ENCODE measurements at regions not wholly inside any gene's neighbourhood (a gene's known extent, or its start where the extent isn't known, plus 50 kb on each side); places are given as distances from the start of the nearest gene placed in this dataset.

DNA sequence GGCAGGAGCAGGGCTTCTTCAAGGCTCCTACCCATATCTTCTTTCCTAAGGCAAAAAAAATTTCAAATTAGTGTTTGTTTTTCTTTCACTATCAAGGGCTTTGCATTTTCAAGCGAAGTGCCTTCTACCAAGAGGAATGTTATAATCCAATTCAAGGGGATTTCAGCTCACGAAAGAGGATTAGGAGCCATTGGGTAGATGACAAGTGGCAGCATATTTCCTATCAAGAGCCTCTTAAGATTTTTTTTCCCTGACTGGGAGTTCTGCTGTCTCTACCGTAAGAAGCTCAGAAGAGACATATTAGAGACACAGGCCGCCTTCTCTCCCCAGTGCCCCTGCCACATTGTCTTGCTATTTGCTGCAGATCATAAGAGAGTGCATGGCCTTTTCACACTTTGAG is 55.9 kb upstream of the BMAL1 start:
- DNase-seq (ENCODE audit: low spot score), result no peak

DNA sequence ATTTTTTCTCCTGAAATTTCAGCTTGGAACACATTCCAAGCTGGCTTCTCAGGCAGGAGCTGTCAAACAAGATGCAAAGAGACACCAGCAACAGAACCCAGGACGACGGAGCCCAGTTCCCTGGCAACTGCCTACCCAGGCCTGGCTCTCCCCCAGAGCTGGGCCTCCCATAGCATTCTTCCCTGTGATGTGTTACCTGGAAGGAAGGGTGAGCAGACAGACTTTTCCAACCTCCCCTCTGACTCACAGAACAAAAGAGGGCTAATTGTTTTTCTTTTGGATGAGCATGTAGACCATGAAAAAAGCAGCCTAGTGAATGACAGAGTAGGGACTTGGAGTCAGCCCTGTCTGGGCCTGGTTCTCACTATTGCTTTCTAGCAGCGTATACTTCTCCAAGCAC is 55.3 kb upstream of the BMAL1 start:
- no peak for DNase-seq (ENCODE audit: low spot score)

DNA sequence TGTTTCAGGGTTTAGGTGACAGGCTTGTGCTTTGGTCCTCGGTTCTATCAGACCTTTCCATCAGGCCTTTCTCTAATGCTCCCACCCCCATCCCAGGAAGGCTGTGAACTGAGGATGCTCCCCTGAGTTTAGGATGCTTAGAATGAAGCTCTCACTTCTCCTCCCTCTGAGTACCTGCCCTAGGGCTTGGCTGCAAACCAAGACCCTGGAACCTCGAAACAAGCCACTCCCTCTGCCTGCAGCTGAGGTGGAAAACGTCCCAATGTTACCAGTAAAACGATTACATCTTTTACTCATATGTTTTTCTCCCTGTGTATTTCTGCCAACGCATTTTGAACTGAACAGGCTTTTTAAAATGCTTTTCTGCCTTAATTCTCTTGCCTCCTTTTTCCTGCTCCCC is 54.5 kb upstream of the BMAL1 start:
- DNase-seq (ENCODE audit: low spot score), result no peak

DNA sequence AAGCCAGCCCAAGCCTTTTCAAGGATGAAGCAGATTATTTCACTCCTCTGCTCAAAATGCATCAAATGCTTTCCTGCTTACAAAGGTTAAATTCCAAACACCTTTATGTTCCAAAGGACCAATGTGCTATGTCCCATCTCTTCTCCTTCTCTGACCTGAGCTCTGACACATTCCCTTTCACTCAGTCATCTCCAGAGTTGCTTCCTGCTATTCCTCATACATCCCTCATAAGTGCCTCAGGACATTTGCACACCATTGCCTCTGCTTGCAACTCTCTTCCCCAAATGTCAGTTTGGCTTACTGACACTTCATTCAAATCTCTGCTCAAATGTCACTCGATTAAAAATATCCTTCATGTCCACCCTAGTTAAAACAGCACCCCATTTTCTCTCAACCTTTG is 53.3 kb upstream of the BMAL1 start:
- DNase-seq (ENCODE audit: low spot score), result no peak

DNA sequence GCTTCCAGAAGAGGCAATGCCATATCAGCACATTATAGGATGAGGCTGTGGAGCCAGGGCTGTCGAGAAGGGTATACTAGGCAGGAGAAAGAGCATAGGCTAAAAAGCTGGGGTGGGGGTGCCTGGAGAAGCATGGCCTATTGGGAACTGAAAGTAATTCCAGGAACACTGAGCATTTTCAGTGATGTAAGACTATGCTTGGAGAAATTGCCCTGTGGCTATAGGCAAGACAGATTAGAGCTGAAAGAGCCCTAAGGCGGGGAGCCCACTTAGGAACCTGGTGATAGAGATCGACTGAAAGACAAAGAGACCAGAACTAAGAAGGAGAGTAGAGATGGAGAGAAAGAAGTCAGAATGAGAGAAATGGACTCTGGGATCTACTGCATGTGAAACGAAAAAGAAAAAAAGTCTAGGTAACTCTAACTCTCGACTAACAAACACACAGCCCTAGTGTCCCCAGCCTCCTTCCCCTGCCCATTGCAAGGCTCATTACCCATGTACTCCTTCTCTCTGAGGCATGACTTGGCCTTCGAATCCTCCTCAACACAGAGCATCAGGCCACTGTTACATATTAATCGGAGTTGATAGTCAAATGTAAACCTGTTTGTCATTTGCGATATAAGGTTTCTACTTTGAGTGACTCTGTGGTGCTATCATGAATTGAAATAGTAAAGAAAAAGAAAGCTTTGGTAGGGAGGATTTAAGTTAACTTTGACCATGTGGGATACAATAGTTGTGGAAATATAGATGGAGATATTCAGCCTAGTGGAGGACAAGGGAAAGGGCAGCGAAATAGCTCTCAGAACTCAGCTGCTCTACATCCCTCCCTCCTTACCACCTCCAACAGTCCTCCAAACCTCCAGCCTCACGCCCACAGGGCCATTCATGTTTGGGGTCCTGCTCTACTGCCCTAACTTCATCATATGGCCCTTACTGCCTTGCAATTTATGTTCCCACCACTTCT is 52.3 kb upstream of the BMAL1 start:
- DNase-seq (ENCODE audit: low spot score), result no peak

DNA sequence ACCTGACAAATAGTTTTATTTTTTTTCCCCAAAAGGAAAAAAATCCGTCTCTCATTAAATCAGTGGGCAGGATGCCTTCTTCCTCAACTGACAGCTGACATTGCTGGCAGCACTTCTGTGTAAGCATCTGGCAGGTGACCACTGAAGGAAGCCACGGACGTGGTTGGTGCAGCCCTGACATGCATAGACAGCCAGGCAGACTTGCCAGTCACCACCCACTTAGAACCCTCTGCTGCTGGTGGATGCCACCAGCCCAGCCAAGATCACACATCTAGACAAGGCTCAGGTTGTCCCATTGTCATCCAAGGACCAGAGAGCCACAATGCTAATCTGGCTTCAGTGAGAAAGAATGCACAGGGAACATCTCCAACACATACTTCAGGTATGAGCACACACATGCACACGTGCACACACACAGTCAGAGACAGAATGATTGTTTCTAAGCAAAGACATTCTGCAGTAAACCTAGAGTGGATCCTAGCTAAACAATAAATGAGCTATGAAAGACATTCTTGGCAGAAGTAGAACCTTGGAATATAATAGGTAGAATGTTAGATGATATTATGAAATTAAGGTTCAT is 49.8 kb upstream of the BMAL1 start:
- DNase-seq (ENCODE audit: low spot score), result no peak

Data from AG08396 (cell line).